ENCODE measurements at regions not wholly inside any gene's neighbourhood (a gene's known extent, or its start where the extent isn't known, plus 50 kb on each side); places are given as distances from the start of the nearest gene placed in this dataset.

DNA sequence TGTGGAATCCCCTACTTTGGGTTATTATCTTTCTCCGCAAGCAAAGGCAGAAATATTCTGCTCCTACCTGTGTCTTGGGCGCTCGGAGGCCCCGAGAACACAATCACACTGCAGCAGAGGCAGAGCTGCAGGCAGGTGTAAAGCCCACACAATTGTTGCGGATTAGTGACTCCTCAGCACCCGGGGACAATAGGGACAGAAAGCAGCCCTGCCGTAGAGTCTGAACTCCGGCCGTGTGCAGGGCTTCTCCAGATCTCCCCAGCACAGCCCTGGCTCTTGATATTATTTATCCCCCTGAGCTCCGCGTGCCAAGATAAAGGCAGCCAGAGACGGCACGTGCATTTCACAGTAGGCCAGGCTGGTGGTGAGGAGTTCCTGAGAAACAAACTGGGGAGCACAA is 229.2 kb downstream of the EN1 start:
- DNase-seq, result no peak
- Histone ChIP-seq H3K9ac (ENCODE audit: low read length) (no peak overlapping the region), H2BK120ac (ENCODE audit: low read depth, low read length) (no peak overlapping the region), H3K18ac (ENCODE audit: low read length) (no peak overlapping the region), H3K4me1 (ENCODE audit: control insufficient read depth, low read depth, low read length) (no peaks in the 10 kb centered on the region), H2BK5ac (ENCODE audit: low read length) (no peak overlapping the region), H3K27me3 (ENCODE audit: insufficient read depth, low read length, poor library complexity) (no peaks in the 10 kb centered on the region), H2AK5ac (ENCODE audit: low read length) (no peak overlapping the region), H4K8ac (ENCODE audit: low read depth, low read length) (no peak overlapping the region), H3K4me2 (ENCODE audit: low read length) (no peak overlapping the region), H3K4me3 (ENCODE audit: low read length) (no peak overlapping the region), H2BK15ac (replicated peaks; ENCODE audit: low read depth) (no peak overlapping the region), H3K23ac (ENCODE audit: low read length) (no peak overlapping the region), H3K27ac (ENCODE audit: low read depth, low read length) (no peak overlapping the region), H3K56ac (ENCODE audit: low read length) (no peak overlapping the region), H3K79me2 (ENCODE audit: control insufficient read depth, insufficient read depth, low read length) (no peaks in the 10 kb centered on the region), H3K36me3 (ENCODE audit: control insufficient read depth, insufficient read depth, low read length) (no peaks in the 10 kb centered on the region), H3K79me1 (ENCODE audit: low read length) (no peaks in the 10 kb centered on the region), H3K4ac (ENCODE audit: low read depth, low read length) (no peak overlapping the region), H4K5ac (ENCODE audit: low read length) (no peak overlapping the region)
- no CpG with 5 or more reads among the region's 13 CpGs for WGBS (ENCODE audit: extremely low coverage, insufficient coverage, low lambda C conversion rate)

GRCh38 chr2:118616432-118616831 is 231.0 kb downstream of the EN1 start:
- H2BK15ac ChIP-seq (replicated peaks; ENCODE audit: low read depth), result no peak overlapping the region
- H3K18ac ChIP-seq (ENCODE audit: low read length), result no peak overlapping the region
- H3K79me2 ChIP-seq (ENCODE audit: control insufficient read depth, insufficient read depth, low read length), result no peaks in the 10 kb centered on the region
- no CpG with 5 or more reads among the region's 7 CpGs for WGBS (ENCODE audit: extremely low coverage, insufficient coverage, low lambda C conversion rate)
- H2BK5ac ChIP-seq (ENCODE audit: low read length), result no peak overlapping the region
- no peaks in the 10 kb centered on the region for H3K27me3 ChIP-seq (ENCODE audit: insufficient read depth, low read length, poor library complexity)
- H4K8ac ChIP-seq (ENCODE audit: low read depth, low read length), result no peak overlapping the region
- no peak overlapping the region for H4K5ac ChIP-seq (ENCODE audit: low read length)
- no peak overlapping the region for H2AK5ac ChIP-seq (ENCODE audit: low read length)
- H3K9ac ChIP-seq (ENCODE audit: low read length), result no peak overlapping the region
- H3K23ac ChIP-seq (ENCODE audit: low read length), result no peak overlapping the region
- no peak overlapping the region for H2BK120ac ChIP-seq (ENCODE audit: low read depth, low read length)
- no peaks in the 10 kb centered on the region for H3K79me1 ChIP-seq (ENCODE audit: low read length)
- H3K4ac ChIP-seq (ENCODE audit: low read depth, low read length), result no peak overlapping the region
- H3K27ac ChIP-seq (ENCODE audit: low read depth, low read length), result no peak overlapping the region
- no peaks in the 10 kb centered on the region for H3K36me3 ChIP-seq (ENCODE audit: control insufficient read depth, insufficient read depth, low read length)
- H3K4me3 ChIP-seq (ENCODE audit: low read length), result no peak overlapping the region
- H3K4me2 ChIP-seq (ENCODE audit: low read length), result no peak overlapping the region
- no peaks in the 10 kb centered on the region for H3K4me1 ChIP-seq (ENCODE audit: control insufficient read depth, low read depth, low read length)
- no peak for DNase-seq
- no peak overlapping the region for H3K56ac ChIP-seq (ENCODE audit: low read length)

DNA sequence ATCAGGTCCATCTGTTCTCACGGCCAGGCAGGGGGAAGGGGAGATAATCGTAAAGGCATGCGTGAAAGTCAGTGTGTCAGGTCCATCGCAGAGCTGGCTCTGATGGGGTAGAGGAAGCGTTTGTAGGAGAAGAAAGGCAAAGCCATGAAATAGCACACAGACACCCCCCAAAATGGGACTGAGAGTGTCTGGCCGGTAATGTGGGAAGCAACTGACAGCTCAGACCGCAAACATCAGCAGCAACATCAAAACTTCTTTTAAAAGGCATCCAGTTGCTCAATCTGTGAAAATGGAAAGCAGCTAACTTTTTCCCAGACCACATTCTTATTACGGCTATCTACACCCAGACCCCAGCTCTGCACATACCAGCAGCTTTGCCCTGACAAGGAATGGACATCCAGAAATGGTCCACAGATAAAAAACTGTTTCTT is 232.6 kb downstream of the EN1 start:
- Histone ChIP-seq H3K18ac (ENCODE audit: low read length) (no peak overlapping the region), H4K5ac (ENCODE audit: low read length) (no peak overlapping the region), H3K36me3 (ENCODE audit: control insufficient read depth, insufficient read depth, low read length) (no peaks in the 10 kb centered on the region), H2BK120ac (ENCODE audit: low read depth, low read length) (no peak overlapping the region), H3K4me2 (ENCODE audit: low read length) (no peak overlapping the region), H3K4me3 (ENCODE audit: low read length) (no peak overlapping the region), H3K9ac (ENCODE audit: low read length) (no peak overlapping the region), H3K4me1 (ENCODE audit: control insufficient read depth, low read depth, low read length) (no peaks in the 10 kb centered on the region), H2BK15ac (replicated peaks; ENCODE audit: low read depth) (no peak overlapping the region), H2AK5ac (ENCODE audit: low read length) (no peak overlapping the region), H3K4ac (ENCODE audit: low read depth, low read length) (no peak overlapping the region), H4K8ac (ENCODE audit: low read depth, low read length) (no peak overlapping the region), H3K79me2 (ENCODE audit: control insufficient read depth, insufficient read depth, low read length) (no peaks in the 10 kb centered on the region), H3K27me3 (ENCODE audit: insufficient read depth, low read length, poor library complexity) (no peaks in the 10 kb centered on the region), H3K56ac (ENCODE audit: low read length) (no peak overlapping the region), H2BK5ac (ENCODE audit: low read length) (no peak overlapping the region), H3K23ac (ENCODE audit: low read length) (no peak overlapping the region), H3K27ac (ENCODE audit: low read depth, low read length) (no peak overlapping the region), H3K79me1 (ENCODE audit: low read length) (no peaks in the 10 kb centered on the region)
- WGBS (ENCODE audit: extremely low coverage, insufficient coverage, low lambda C conversion rate), result no CpG with 5 or more reads among the region's 8 CpGs
- no peak for DNase-seq

- no peak overlapping the region for H3K18ac ChIP-seq (ENCODE audit: low read length)
- no peak overlapping the region for H3K56ac ChIP-seq (ENCODE audit: low read length)
- H4K8ac ChIP-seq (ENCODE audit: low read depth, low read length), result no peak overlapping the region
- no peak overlapping the region for H2BK5ac ChIP-seq (ENCODE audit: low read length)
- no peak overlapping the region for H3K4ac ChIP-seq (ENCODE audit: low read depth, low read length)
- H3K36me3 ChIP-seq (ENCODE audit: control insufficient read depth, insufficient read depth, low read length), result no peaks in the 10 kb centered on the region
- no CpG with 5 or more reads among the region's 2 CpGs for WGBS (ENCODE audit: extremely low coverage, insufficient coverage, low lambda C conversion rate)
- no peak overlapping the region for H2AK5ac ChIP-seq (ENCODE audit: low read length)
- no peak overlapping the region for H3K23ac ChIP-seq (ENCODE audit: low read length)
- H3K79me2 ChIP-seq (ENCODE audit: control insufficient read depth, insufficient read depth, low read length), result no peaks in the 10 kb centered on the region
- no peak for DNase-seq
- H3K4me3 ChIP-seq (ENCODE audit: low read length), result no peak overlapping the region
- H3K4me1 ChIP-seq (ENCODE audit: control insufficient read depth, low read depth, low read length), result no peaks in the 10 kb centered on the region
- no peaks in the 10 kb centered on the region for H3K27me3 ChIP-seq (ENCODE audit: insufficient read depth, low read length, poor library complexity)
- no peak overlapping the region for H3K4me2 ChIP-seq (ENCODE audit: low read length)
- no peak overlapping the region for H2BK120ac ChIP-seq (ENCODE audit: low read depth, low read length)
- H3K9ac ChIP-seq (ENCODE audit: low read length), result no peak overlapping the region
- no peak overlapping the region for H3K27ac ChIP-seq (ENCODE audit: low read depth, low read length)
- H4K5ac ChIP-seq (ENCODE audit: low read length), result no peak overlapping the region
- no peak overlapping the region for H2BK15ac ChIP-seq (replicated peaks; ENCODE audit: low read depth)
- no peaks in the 10 kb centered on the region for H3K79me1 ChIP-seq (ENCODE audit: low read length)
Observed at GRCh38 chr2:118613737-118614136, 233.7 kb downstream of the EN1 start.

DNA sequence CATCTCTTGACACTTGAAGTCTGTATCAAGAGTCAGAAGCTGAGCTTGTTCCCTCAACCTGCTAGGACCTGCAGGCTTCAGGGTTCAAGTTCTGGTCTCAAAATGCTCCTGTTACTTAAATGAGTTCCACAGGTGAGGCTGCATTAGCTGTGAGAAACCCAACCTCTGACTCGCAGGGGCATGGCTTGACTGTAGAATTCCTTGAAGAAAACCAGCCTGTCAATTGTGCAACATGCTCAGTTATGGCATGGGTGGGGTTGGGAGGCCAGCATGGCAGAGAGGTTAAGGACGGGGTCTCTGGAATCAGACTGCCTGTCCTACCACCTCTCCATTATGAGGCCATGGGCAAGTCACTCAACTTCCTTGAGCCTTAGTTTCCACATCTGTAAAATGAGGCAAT is 235.8 kb downstream of the EN1 start:
- no peak for DNase-seq
- no peaks in the 10 kb centered on the region for H3K4me1 ChIP-seq (ENCODE audit: control insufficient read depth, low read depth, low read length)
- WGBS (ENCODE audit: extremely low coverage, insufficient coverage, low lambda C conversion rate), result no CpG with 5 or more reads among the region's 2 CpGs
- no peak overlapping the region for H2BK120ac ChIP-seq (ENCODE audit: low read depth, low read length)
- no peak overlapping the region for H3K23ac ChIP-seq (ENCODE audit: low read length)
- H3K79me1 ChIP-seq (ENCODE audit: low read length), result no peaks in the 10 kb centered on the region
- H3K4me3 ChIP-seq (ENCODE audit: low read length), result no peak overlapping the region
- no peak overlapping the region for H4K5ac ChIP-seq (ENCODE audit: low read length)
- H4K8ac ChIP-seq (ENCODE audit: low read depth, low read length), result no peak overlapping the region
- H3K79me2 ChIP-seq (ENCODE audit: control insufficient read depth, insufficient read depth, low read length), result no peaks in the 10 kb centered on the region
- no peak overlapping the region for H2BK15ac ChIP-seq (replicated peaks; ENCODE audit: low read depth)
- H3K36me3 ChIP-seq (ENCODE audit: control insufficient read depth, insufficient read depth, low read length), result no peaks in the 10 kb centered on the region
- H2AK5ac ChIP-seq (ENCODE audit: low read length), result no peak overlapping the region
- no peak overlapping the region for H3K56ac ChIP-seq (ENCODE audit: low read length)
- no peaks in the 10 kb centered on the region for H3K27me3 ChIP-seq (ENCODE audit: insufficient read depth, low read length, poor library complexity)
- no peak overlapping the region for H3K9ac ChIP-seq (ENCODE audit: low read length)
- no peak overlapping the region for H3K4ac ChIP-seq (ENCODE audit: low read depth, low read length)
- no peak overlapping the region for H3K4me2 ChIP-seq (ENCODE audit: low read length)
- no peak overlapping the region for H2BK5ac ChIP-seq (ENCODE audit: low read length)
- H3K18ac ChIP-seq (ENCODE audit: low read length), result no peak overlapping the region
- no peak overlapping the region for H3K27ac ChIP-seq (ENCODE audit: low read depth, low read length)

- Histone ChIP-seq H4K5ac (ENCODE audit: low read length) (no peak overlapping the region), H2BK5ac (ENCODE audit: low read length) (no peak overlapping the region)
- no peak for DNase-seq
Observed at GRCh38 chr2:118609138-118609537, 238.3 kb downstream of the EN1 start.

More at GRCh38 chr2:118609138-118609537, 238.3 kb downstream of the EN1 start:
- Histone ChIP-seq H3K36me3 (ENCODE audit: control insufficient read depth, insufficient read depth, low read length) (no peaks in the 10 kb centered on the region), H4K8ac (ENCODE audit: low read depth, low read length) (no peak overlapping the region), H3K56ac (ENCODE audit: low read length) (no peak overlapping the region), H2AK5ac (ENCODE audit: low read length) (no peak overlapping the region), H3K27me3 (ENCODE audit: insufficient read depth, low read length, poor library complexity) (no peaks in the 10 kb centered on the region), H3K4me1 (ENCODE audit: control insufficient read depth, low read depth, low read length) (peaks cover 3% of the 10 kb centered on the region), H3K79me2 (ENCODE audit: control insufficient read depth, insufficient read depth, low read length) (no peaks in the 10 kb centered on the region), H3K27ac (ENCODE audit: low read depth, low read length) (no peak overlapping the region), H3K79me1 (ENCODE audit: low read length) (no peaks in the 10 kb centered on the region), H3K18ac (ENCODE audit: low read length) (no peak overlapping the region), H3K9ac (ENCODE audit: low read length) (no peak overlapping the region), H3K4me3 (ENCODE audit: low read length) (no peak overlapping the region), H2BK15ac (replicated peaks; ENCODE audit: low read depth) (no peak overlapping the region), H3K23ac (ENCODE audit: low read length) (no peak overlapping the region), H2BK120ac (ENCODE audit: low read depth, low read length) (no peak overlapping the region), H3K4ac (ENCODE audit: low read depth, low read length) (no peak overlapping the region), H3K4me2 (ENCODE audit: low read length) (no peak overlapping the region)
- no CpG with 5 or more reads among the region's 4 CpGs for WGBS (ENCODE audit: extremely low coverage, insufficient coverage, low lambda C conversion rate)
